PC-3 (cell line): ENCODE measurements at regions not wholly inside any gene's neighbourhood (a gene's known extent, or its start where the extent isn't known, plus 50 kb on each side); places are given as distances from the start of the nearest gene placed in this dataset.

Source experiments
- ATAC-seq: fragments of 200-7000 bp; cut with Tn5 transposase; 2 replicates; pipeline ENCODE4 v1.9.1; 2020; ENCODE audit warnings: mild to moderate bottlenecking, moderate library complexity
- BruUV-seq: library from RNA; stranded (reverse); fragments of 400-500 nt; replicated peaks from 2 replicates; lab custom pipeline; 2021; lab: Mats Ljungman, UMichigan
- CTCF ChIA-PET: fragments of 300-600 bp; sonication (Branson Sonifier 250); formaldehyde crosslinking; loops from one replicate; lab custom pipeline; 2022; ENCODE audit warnings: antibody characterized with exemption; lab: Charles Lee
- POLR2A ChIA-PET: fragments of 300-600 bp; sonication (Branson Sonifier 250); formaldehyde crosslinking; loops from one replicate; lab custom pipeline; 2022; ENCODE audit warnings: antibody characterized with exemption; ENCODE audit not compliant: unreplicated experiment; lab: Charles Lee
- DNase-seq: peaks from one replicate; pipeline ENCODE4 v3.0.0-alpha.2; 2015
- H2AFZ ChIP-seq: fragments of 300-600 bp; sonication (generic); 2 replicates; pipeline ENCODE4 v1.6.0; 2016; ENCODE audit warnings: antibody characterized with exemption, low read length
- H3F3A ChIP-seq: fragments of 300-600 bp; sonication (generic); one replicate; pipeline ENCODE4 v1.6.0; 2017; ENCODE audit warnings: antibody characterized with exemption, low read length, control low read depth, mild to moderate bottlenecking; ENCODE audit not compliant: unreplicated experiment
- H3K27ac ChIP-seq: fragments of 300-600 bp; sonication (generic); 2 replicates; pipeline ENCODE4 v1.5.1; 2016; ENCODE audit warnings: mild to moderate bottlenecking, low read length
- H3K27me3 ChIP-seq: fragments of 300-600 bp; sonication (generic); 2 replicates; pipeline ENCODE4 v1.6.1; 2016; ENCODE audit warnings: low read length, mixed read lengths
- H3K36me3 ChIP-seq: fragments of 300-600 bp; sonication (generic); 2 replicates; pipeline ENCODE4 v1.6.1; 2016; ENCODE audit warnings: low read depth, mixed run types, low read length, mixed read lengths
- H3K4me1 ChIP-seq: fragments of 300-600 bp; sonication (generic); 2 replicates; pipeline ENCODE4 v1.5.1; 2016; ENCODE audit warnings: low read length; ENCODE audit not compliant: insufficient read depth
- H3K4me2 ChIP-seq: fragments of 300-600 bp; sonication (generic); 2 replicates; pipeline ENCODE4 v1.6.0; 2016; ENCODE audit warnings: low read length
- H3K4me3 ChIP-seq: fragments of 300-600 bp; sonication (generic); 2 replicates; pipeline ENCODE4 v1.5.1; 2016; ENCODE audit warnings: mild to moderate bottlenecking, low read length, mixed read lengths
- H3K79me2 ChIP-seq: fragments of 300-600 bp; sonication (generic); 2 replicates; pipeline ENCODE4 v1.6.1; 2017; ENCODE audit warnings: low read length, mixed read lengths
- H3K9ac ChIP-seq: fragments of 300-600 bp; sonication (generic); 2 replicates; pipeline ENCODE4 v1.6.0; 2016; ENCODE audit warnings: mild to moderate bottlenecking, low read length
- H3K9me2 ChIP-seq: fragments of 300-600 bp; sonication (generic); replicated peaks from 2 replicates; pipeline ENCODE4 v1.6.1; 2016; ENCODE audit warnings: mixed run types, low read length, mixed read lengths
- H3K9me3 ChIP-seq: fragments of 300-600 bp; sonication (generic); 2 replicates; pipeline ENCODE4 v1.6.1; 2016; ENCODE audit warnings: low read length, mixed read lengths
- H4K20me1 ChIP-seq: fragments of 300-600 bp; sonication (generic); 2 replicates; pipeline ENCODE4 v1.6.1; 2016; ENCODE audit warnings: low read length, mixed read lengths
- CTCF ChIP-seq: fragments of 300-600 bp; sonication (generic); conservative IDR thresholded peaks from 2 replicates; pipeline ENCODE4 v1.5.1; 2017; ENCODE audit warnings: antibody characterized with exemption, low read depth, mild to moderate bottlenecking, low read length
- EZH2 ChIP-seq: fragments of 300-600 bp; sonication (generic); IDR thresholded peaks from one replicate; pipeline ENCODE4 v1.6.1; 2017; ENCODE audit warnings: antibody characterized with exemption, mild to moderate bottlenecking, low read length; ENCODE audit not compliant: unreplicated experiment
- EZH2phosphoT487 ChIP-seq: fragments of 300-600 bp; sonication (generic); IDR thresholded peaks from 2 replicates; pipeline ENCODE4 v1.6.1; 2018; ENCODE audit warnings: mild to moderate bottlenecking, antibody characterized with exemption, low read length, borderline replicate concordance
- intact Hi-C: fragments of 100-400 bp; cut with micrococcal nuclease; formaldehyde crosslinking; loops from 2 replicates; pipeline ENCODE4 v1.9.0; 2023

GRCh38 chr7:95662987-95663386 is 66.7 kb upstream of the PDK4 start:
- Histone ChIP-seq H3K4me2 (no peak overlapping the region), H4K20me1 (no peaks in the 10 kb centered on the region), H3F3A (no peaks in the 10 kb centered on the region), H3K27me3 (no peaks in the 10 kb centered on the region), H3K9me3 (no peaks in the 10 kb centered on the region), H2AFZ (no peak overlapping the region), H3K9me2 (no peaks in the 10 kb centered on the region), H3K4me3 (no peak overlapping the region), H3K36me3 (no peaks in the 10 kb centered on the region), H3K4me1 (no peaks in the 10 kb centered on the region), H3K27ac (no peak overlapping the region), H3K79me2 (no peaks in the 10 kb centered on the region), H3K9ac (no peak overlapping the region)
- intact Hi-C loops = no loop called here
- ChIA-PET POLR2A (interaction anchor here (0.7 kb wide), 1 partner anchor 1573 kb away, joined by 5 read pairs; no protein-coding TSS in a partner anchor), CTCF (no interaction called here)
- no peak for ATAC-seq
- DNase-seq = no peak
- no peak for TF ChIP-seq CTCF
- no peak for TF ChIP-seq EZH2
- no peak for TF ChIP-seq EZH2phosphoT487
- no TSS peak for BruUV-seq

DNA sequence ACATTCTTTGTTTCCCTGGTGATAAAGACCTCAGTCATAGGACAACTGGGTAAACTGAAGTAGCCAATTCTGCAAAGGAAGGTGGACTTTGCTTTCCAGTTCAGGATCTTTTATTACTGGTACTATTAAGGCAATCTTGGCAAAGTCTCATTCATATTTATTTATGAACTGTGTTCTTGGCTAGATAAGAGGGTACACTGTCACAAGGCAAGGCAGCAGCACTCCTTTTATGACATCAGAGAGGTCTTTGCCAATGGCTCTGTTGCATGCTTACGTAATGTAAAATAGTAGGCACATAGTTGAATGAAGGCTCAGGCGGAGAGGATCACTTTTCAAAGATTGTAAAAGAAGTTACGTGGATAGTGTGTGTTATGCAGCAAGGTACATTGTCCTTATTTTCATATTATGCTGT is 63.7 kb upstream of the PDK4 start:
- no peaks in the 10 kb centered on the region for H3K36me3 ChIP-seq
- H3F3A ChIP-seq = no peaks in the 10 kb centered on the region
- intact Hi-C loops = no loop called here
- no TSS peak for BruUV-seq
- no peak overlapping the region for H3K4me3 ChIP-seq
- ChIA-PET POLR2A (no interaction called here), CTCF (no interaction called here)
- H3K9me3 ChIP-seq = no peaks in the 10 kb centered on the region
- no peak overlapping the region for H3K9ac ChIP-seq
- DNase-seq = no peak
- no peaks in the 10 kb centered on the region for H3K27me3 ChIP-seq
- H3K27ac ChIP-seq = no peak overlapping the region
- H4K20me1 ChIP-seq = no peaks in the 10 kb centered on the region
- H2AFZ ChIP-seq = no peak overlapping the region
- ATAC-seq = no peak
- no peak overlapping the region for H3K4me2 ChIP-seq
- TF ChIP-seq EZH2phosphoT487 (no peak), CTCF (no peak), EZH2 (no peak)
- no peaks in the 10 kb centered on the region for H3K9me2 ChIP-seq
- no peaks in the 10 kb centered on the region for H3K4me1 ChIP-seq
- H3K79me2 ChIP-seq = no peaks in the 10 kb centered on the region

- intact Hi-C loops = no loop called here
- no peak overlapping the region for H2AFZ ChIP-seq
- no peak overlapping the region for H3K27ac ChIP-seq
- H3K79me2 ChIP-seq = no peaks in the 10 kb centered on the region
- ATAC-seq (no peak), DNase-seq (no peak)
- H3K4me1 ChIP-seq = no peaks in the 10 kb centered on the region
- no peaks in the 10 kb centered on the region for H3K36me3 ChIP-seq
- no peaks in the 10 kb centered on the region for H3K9me3 ChIP-seq
- H3K9me2 ChIP-seq = no peaks in the 10 kb centered on the region
- H3K4me2 ChIP-seq = no peak overlapping the region
- H4K20me1 ChIP-seq = no peaks in the 10 kb centered on the region
- H3F3A ChIP-seq = no peaks in the 10 kb centered on the region
- ChIA-PET POLR2A (no interaction called here), CTCF (no interaction called here)
- no peak overlapping the region for H3K9ac ChIP-seq
- BruUV-seq = no TSS peak
- H3K27me3 ChIP-seq = no peaks in the 10 kb centered on the region
- TF ChIP-seq EZH2phosphoT487 (no peak), EZH2 (no peak), CTCF (no peak)
- H3K4me3 ChIP-seq = no peak overlapping the region
Observed at GRCh38 chr7:95658676-95659075, 62.4 kb upstream of the PDK4 start.
